SK-N-SH treated with all-trans-retinoic acid at 6 μM for 48 hours (cell line): ENCODE measurements at regions not wholly inside any gene's neighbourhood (a gene's known extent, or its start where the extent isn't known, plus 50 kb on each side); places are given as distances from the start of the nearest gene placed in this dataset.

Experiments
- ATAC-seq: fragments of 200-7000 bp; cut with Tn5 transposase; 3 replicates; pipeline ENCODE4 v1.9.1; 2020; ENCODE audit warnings: mild to moderate bottlenecking, moderate library complexity
- ARNTL ChIP-seq: fragments of 450-650 bp; formaldehyde crosslinking; IDR thresholded peaks from 2 replicates; pipeline ENCODE4 v1.5.0; 2020; ENCODE audit warnings: low read depth, mild to moderate bottlenecking, moderate library complexity, borderline replicate concordance
- BACH2 ChIP-seq: fragments of 250-450 bp; sonication (Bioruptor Pico); IDR thresholded peaks from 2 replicates; pipeline ENCODE4 v1.9.0; 2021; ENCODE audit warnings: mild to moderate bottlenecking, borderline replicate concordance
- CSDC2 ChIP-seq: fragments of 250-450 bp; sonication (Bioruptor Pico); IDR thresholded peaks from 2 replicates; pipeline ENCODE4 v1.5.0; 2020; ENCODE audit warnings: mild to moderate bottlenecking, moderate library complexity
- ESRRG ChIP-seq: fragments of 250-450 bp; sonication (Bioruptor Pico); IDR thresholded peaks from 2 replicates; pipeline ENCODE4 v1.6.1; 2021; ENCODE audit warnings: mild to moderate bottlenecking
- GLIS3 ChIP-seq: fragments of 250-450 bp; sonication (Bioruptor Pico); IDR thresholded peaks from 2 replicates; pipeline ENCODE4 v1.5.0; 2020; ENCODE audit warnings: mild to moderate bottlenecking, moderate library complexity
- ISL1 ChIP-seq: fragments of 250-450 bp; sonication (Bioruptor Pico); IDR thresholded peaks from 2 replicates; pipeline ENCODE4 v2.1.2; 2022; ENCODE audit warnings: mild to moderate bottlenecking, moderate library complexity
- OSR1 ChIP-seq: fragments of 250-450 bp; sonication (Bioruptor Pico); IDR thresholded peaks from 2 replicates; pipeline ENCODE4 v1.8.0; 2022; ENCODE audit warnings: moderate library complexity, mild to moderate bottlenecking, inconsistent platforms
- PPARA ChIP-seq: fragments of 250-450 bp; sonication (Bioruptor Pico); IDR thresholded peaks from 2 replicates; pipeline ENCODE4 v1.5.0; 2020; ENCODE audit warnings: mild to moderate bottlenecking, borderline replicate concordance
- RARB ChIP-seq: fragments of 250-450 bp; sonication (Bioruptor Pico); IDR thresholded peaks from 2 replicates; pipeline ENCODE4 v1.8.0; 2021; ENCODE audit warnings: mild to moderate bottlenecking, moderate library complexity
- SNAI2 ChIP-seq: fragments of 250-450 bp; sonication (Bioruptor Pico); IDR thresholded peaks from 2 replicates; pipeline ENCODE4 v1.5.0; 2020; ENCODE audit warnings: mild to moderate bottlenecking, moderate library complexity
- TCF4 ChIP-seq: fragments of 250-450 bp; sonication (Bioruptor Pico); IDR thresholded peaks from 2 replicates; pipeline ENCODE4 v1.8.0; 2021; ENCODE audit warnings: mild to moderate bottlenecking, moderate library complexity, borderline replicate concordance
- TOX ChIP-seq: fragments of 250-450 bp; sonication (Bioruptor Pico); IDR thresholded peaks from 2 replicates; pipeline ENCODE4 v1.8.0; 2021; ENCODE audit warnings: mild to moderate bottlenecking, moderate library complexity, borderline replicate concordance
- ZC3H10 ChIP-seq: fragments of 250-450 bp; sonication (Bioruptor Pico); IDR thresholded peaks from 2 replicates; pipeline ENCODE4 v1.5.1; 2021; ENCODE audit warnings: mild to moderate bottlenecking, moderate library complexity
- ZFP3 ChIP-seq: fragments of 250-450 bp; sonication (Bioruptor Pico); IDR thresholded peaks from 2 replicates; pipeline ENCODE4 v1.5.0; 2020; ENCODE audit warnings: mild to moderate bottlenecking, moderate library complexity
- ZFP30 ChIP-seq: fragments of 450-650 bp; formaldehyde crosslinking; IDR thresholded peaks from 2 replicates; pipeline ENCODE4 v1.5.0; 2022; ENCODE audit warnings: mild to moderate bottlenecking, moderate library complexity
- ZNF565 ChIP-seq: fragments of 450-650 bp; formaldehyde crosslinking; conservative IDR thresholded peaks from 2 replicates; pipeline ENCODE4 v1.5.0; 2020; ENCODE audit warnings: low read depth, mild to moderate bottlenecking, moderate library complexity
- ZNF70 ChIP-seq: fragments of 450-650 bp; formaldehyde crosslinking; IDR thresholded peaks from 2 replicates; pipeline ENCODE4 v1.5.0; 2020; ENCODE audit warnings: mild to moderate bottlenecking, moderate library complexity
- ZNF8 ChIP-seq: fragments of 450-650 bp; formaldehyde crosslinking; IDR thresholded peaks from 2 replicates; pipeline ENCODE4 v1.5.0; 2020; ENCODE audit warnings: mild to moderate bottlenecking, moderate library complexity
- TF ChIP-seq, protein P1 (sequence below): fragments of 250-450 bp; sonication (Bioruptor Pico); IDR thresholded peaks from 2 replicates; pipeline ENCODE4 v1.5.1; 2021; ENCODE audit warnings: mild to moderate bottlenecking, moderate library complexity
- TF ChIP-seq, protein P2 (sequence below): fragments of 250-450 bp; sonication (Bioruptor Pico); IDR thresholded peaks from 2 replicates; pipeline ENCODE4 v1.5.0; 2020; ENCODE audit warnings: mild to moderate bottlenecking, moderate library complexity
- TF ChIP-seq, protein P3 (sequence below): fragments of 250-450 bp; sonication (Bioruptor Pico); IDR thresholded peaks from 2 replicates; pipeline ENCODE4 v1.5.1; 2020; ENCODE audit warnings: low read depth, mild to moderate bottlenecking, moderate library complexity
- TF ChIP-seq, protein P4 (sequence below): fragments of 250-450 bp; sonication (Bioruptor Pico); IDR thresholded peaks from 2 replicates; pipeline ENCODE4 v1.8.0; 2021; ENCODE audit warnings: low read depth, mild to moderate bottlenecking, moderate library complexity, borderline replicate concordance

DNA sequence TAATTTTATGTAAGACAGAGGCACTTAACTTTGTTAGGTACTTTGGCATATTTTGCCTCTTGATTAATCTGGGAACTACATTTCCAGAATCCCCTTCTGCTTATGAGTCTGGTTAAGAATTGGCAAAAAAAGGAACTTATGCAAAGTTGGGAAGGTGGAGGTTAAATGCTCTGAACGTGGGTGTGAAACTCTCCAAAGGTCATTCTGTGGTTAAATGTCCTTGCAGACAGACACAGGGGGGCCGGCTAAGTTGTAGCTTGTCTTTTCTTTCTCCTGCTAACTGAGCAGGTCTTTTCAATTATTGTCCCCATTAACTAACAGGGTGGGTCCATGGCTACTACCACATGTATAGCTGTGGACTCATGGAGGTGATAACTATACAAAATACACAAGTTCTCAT, 248.6 kb upstream of the NOVA1 start:
- ATAC-seq = no peak

DNA sequence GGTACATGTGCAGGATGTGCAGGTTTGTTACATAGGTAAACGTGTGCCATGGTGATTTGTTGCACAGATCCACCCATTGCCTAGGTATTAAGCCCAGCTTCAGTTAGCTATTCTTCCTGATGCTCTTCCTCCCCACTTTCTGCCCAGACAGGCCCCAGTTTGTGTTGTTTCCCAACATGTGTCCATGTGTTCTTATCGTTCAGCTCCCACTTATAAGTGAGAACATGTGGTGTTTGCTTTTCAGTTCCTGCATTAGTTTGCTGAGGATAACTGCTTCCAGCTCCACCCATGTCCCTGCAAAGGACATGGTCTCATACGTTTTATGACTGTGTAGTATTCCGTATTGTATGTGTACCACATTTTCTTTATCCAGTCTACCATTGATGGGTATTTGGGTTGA, 251.7 kb upstream of the NOVA1 start:
- TF ChIP-seq TOX (CRISPR knock-in tag) (no peak), TCF4 (CRISPR knock-in tag) (no peak), ZFP3 (no peak), ZNF565 (no peak), PPARA (CRISPR knock-in tag) (no peak), CSDC2 (no peak), ZC3H10 (no peak), GLIS3 (CRISPR knock-in tag) (no peak), ZFP30 (CRISPR knock-in tag) (no peak)
- TF ChIP-seq, protein P1, sequence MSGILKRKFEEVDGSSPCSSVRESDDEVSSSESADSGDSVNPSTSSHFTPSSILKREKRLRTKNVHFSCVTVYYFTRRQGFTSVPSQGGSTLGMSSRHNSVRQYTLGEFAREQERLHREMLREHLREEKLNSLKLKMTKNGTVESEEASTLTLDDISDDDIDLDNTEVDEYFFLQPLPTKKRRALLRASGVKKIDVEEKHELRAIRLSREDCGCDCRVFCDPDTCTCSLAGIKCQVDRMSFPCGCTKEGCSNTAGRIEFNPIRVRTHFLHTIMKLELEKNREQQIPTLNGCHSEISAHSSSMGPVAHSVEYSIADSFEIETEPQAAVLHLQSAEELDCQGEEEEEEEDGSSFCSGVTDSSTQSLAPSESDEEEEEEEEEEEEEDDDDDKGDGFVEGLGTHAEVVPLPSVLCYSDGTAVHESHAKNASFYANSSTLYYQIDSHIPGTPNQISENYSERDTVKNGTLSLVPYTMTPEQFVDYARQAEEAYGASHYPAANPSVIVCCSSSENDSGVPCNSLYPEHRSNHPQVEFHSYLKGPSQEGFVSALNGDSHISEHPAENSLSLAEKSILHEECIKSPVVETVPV (CRISPR knock-in tag) = no peak
- TF ChIP-seq, protein P2, sequence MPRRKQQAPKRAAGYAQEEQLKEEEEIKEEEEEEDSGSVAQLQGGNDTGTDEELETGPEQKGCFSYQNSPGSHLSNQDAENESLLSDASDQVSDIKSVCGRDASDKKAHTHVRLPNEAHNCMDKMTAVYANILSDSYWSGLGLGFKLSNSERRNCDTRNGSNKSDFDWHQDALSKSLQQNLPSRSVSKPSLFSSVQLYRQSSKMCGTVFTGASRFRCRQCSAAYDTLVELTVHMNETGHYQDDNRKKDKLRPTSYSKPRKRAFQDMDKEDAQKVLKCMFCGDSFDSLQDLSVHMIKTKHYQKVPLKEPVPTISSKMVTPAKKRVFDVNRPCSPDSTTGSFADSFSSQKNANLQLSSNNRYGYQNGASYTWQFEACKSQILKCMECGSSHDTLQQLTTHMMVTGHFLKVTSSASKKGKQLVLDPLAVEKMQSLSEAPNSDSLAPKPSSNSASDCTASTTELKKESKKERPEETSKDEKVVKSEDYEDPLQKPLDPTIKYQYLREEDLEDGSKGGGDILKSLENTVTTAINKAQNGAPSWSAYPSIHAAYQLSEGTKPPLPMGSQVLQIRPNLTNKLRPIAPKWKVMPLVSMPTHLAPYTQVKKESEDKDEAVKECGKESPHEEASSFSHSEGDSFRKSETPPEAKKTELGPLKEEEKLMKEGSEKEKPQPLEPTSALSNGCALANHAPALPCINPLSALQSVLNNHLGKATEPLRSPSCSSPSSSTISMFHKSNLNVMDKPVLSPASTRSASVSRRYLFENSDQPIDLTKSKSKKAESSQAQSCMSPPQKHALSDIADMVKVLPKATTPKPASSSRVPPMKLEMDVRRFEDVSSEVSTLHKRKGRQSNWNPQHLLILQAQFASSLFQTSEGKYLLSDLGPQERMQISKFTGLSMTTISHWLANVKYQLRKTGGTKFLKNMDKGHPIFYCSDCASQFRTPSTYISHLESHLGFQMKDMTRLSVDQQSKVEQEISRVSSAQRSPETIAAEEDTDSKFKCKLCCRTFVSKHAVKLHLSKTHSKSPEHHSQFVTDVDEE (CRISPR knock-in tag) = no peak
- ATAC-seq = no peak

More for the DNA sequence above, 248.6 kb upstream of the NOVA1 start:
- TF ChIP-seq, protein P3, sequence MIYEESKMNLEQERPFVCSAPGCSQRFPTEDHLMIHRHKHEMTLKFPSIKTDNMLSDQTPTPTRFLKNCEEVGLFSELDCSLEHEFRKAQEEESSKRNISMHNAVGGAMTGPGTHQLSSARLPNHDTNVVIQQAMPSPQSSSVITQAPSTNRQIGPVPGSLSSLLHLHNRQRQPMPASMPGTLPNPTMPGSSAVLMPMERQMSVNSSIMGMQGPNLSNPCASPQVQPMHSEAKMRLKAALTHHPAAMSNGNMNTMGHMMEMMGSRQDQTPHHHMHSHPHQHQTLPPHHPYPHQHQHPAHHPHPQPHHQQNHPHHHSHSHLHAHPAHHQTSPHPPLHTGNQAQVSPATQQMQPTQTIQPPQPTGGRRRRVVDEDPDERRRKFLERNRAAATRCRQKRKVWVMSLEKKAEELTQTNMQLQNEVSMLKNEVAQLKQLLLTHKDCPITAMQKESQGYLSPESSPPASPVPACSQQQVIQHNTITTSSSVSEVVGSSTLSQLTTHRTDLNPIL (CRISPR knock-in tag) = no peak
- TF ChIP-seq ZFP3 = no peak
- no peak for TF ChIP-seq ZC3H10
- TF ChIP-seq ZFP30 (CRISPR knock-in tag) = no peak
- TF ChIP-seq ZNF565 = no peak
- no peak for TF ChIP-seq ZNF8 (CRISPR knock-in tag)
- no peak for TF ChIP-seq ESRRG
- no peak for TF ChIP-seq PPARA (CRISPR knock-in tag)
- no peak for TF ChIP-seq RARB (CRISPR knock-in tag)
- no peak for TF ChIP-seq BACH2
- TF ChIP-seq TOX (CRISPR knock-in tag) = no peak

DNA sequence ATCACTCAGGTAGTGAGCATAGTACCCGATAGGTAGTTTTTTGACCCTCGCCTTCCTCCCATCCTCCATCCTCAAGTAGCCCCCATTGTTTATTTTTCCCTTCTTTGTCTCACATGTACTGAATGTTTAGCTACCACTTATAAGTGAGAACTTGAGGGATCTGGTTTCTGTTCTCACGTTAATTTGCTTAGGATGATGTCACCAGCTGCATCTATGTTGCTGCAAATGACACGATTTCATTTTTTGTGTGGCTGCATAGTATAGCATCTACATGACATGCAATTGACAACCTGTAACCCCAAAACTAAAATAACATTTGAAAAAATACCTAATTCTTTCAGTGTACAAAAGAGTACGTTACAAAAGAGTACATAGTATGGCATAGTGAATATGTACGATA, 254.0 kb upstream of the NOVA1 start:
- no peak for ATAC-seq
- TF ChIP-seq ARNTL (CRISPR knock-in tag) (no peak), ISL1 (CRISPR knock-in tag) (no peak), BACH2 (no peak), ZFP3 (no peak), TOX (CRISPR knock-in tag) (no peak), ZNF8 (CRISPR knock-in tag) (no peak), ZNF70 (no peak), RARB (CRISPR knock-in tag) (no peak), SNAI2 (CRISPR knock-in tag) (no peak), OSR1 (CRISPR knock-in tag) (no peak), ZFP30 (CRISPR knock-in tag) (no peak), ZC3H10 (no peak), ZNF565 (no peak), ESRRG (no peak)
- TF ChIP-seq, protein P4, sequence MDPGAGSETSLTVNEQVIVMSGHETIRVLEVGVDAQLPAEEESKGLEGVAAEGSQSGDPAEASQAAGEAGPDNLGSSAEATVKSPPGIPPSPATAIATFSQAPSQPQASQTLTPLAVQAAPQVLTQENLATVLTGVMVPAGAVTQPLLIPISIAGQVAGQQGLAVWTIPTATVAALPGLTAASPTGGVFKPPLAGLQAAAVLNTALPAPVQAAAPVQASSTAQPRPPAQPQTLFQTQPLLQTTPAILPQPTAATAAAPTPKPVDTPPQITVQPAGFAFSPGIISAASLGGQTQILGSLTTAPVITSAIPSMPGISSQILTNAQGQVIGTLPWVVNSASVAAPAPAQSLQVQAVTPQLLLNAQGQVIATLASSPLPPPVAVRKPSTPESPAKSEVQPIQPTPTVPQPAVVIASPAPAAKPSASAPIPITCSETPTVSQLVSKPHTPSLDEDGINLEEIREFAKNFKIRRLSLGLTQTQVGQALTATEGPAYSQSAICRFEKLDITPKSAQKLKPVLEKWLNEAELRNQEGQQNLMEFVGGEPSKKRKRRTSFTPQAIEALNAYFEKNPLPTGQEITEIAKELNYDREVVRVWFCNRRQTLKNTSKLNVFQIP (CRISPR knock-in tag) = no peak
- TF ChIP-seq, protein P2 (CRISPR knock-in tag) = no peak
- TF ChIP-seq, protein P3 (CRISPR knock-in tag) = no peak
- TF ChIP-seq, protein P1 (CRISPR knock-in tag) = no peak
